ENCODE measurements at regions not wholly inside any gene's neighbourhood (a gene's known extent, or its start where the extent isn't known, plus 50 kb on each side); places are given as distances from the start of the nearest gene placed in this dataset.

GRCh38 chr1:190540366-190540765, 62.7 kb upstream of the BRINP3 start:
- ChIA-PET CTCF (no interaction called here), POLR2A (no interaction called here)
- no peak for TF ChIP-seq CTCF (IDR thresholded peaks at IDR 0.05; ENCODE audit: low read depth, low read length)

GRCh38 chr1:190551638-190552037, 74.0 kb upstream of the BRINP3 start:
- TF ChIP-seq CTCF (IDR thresholded peaks at IDR 0.05; ENCODE audit: low read depth, low read length): no peak
- Histone ChIP-seq H3K27ac (ENCODE audit: low read depth, low read length) (no peak overlapping the region), H3K4me3 (ENCODE audit: low read depth, low read length) (no peak overlapping the region), H3K9me3 (ENCODE audit: control insufficient read depth, insufficient read depth, low read length) (no peaks in the 10 kb centered on the region), H3K27me3 (ENCODE audit: control insufficient read depth, insufficient read depth, low read length) (no peaks in the 10 kb centered on the region)
- no peak for DNase-seq (ENCODE audit: low read depth, low spot score)
- ChIA-PET CTCF (no interaction called here), POLR2A (no interaction called here)

More at GRCh38 chr1:190540366-190540765, 62.7 kb upstream of the BRINP3 start:
- Histone ChIP-seq H3K27me3 (ENCODE audit: control insufficient read depth, insufficient read depth, low read length) (no peaks in the 10 kb centered on the region), H3K27ac (ENCODE audit: low read depth, low read length) (no peak overlapping the region), H3K4me3 (ENCODE audit: low read depth, low read length) (no peak overlapping the region), H3K9me3 (ENCODE audit: control insufficient read depth, insufficient read depth, low read length) (no peaks in the 10 kb centered on the region)
- DNase-seq (ENCODE audit: low read depth, low spot score): no peak

GRCh38 chr1:190560161-190560681, 82.6 kb upstream of the BRINP3 start:
- Histone ChIP-seq H3K27me3 (ENCODE audit: control insufficient read depth, insufficient read depth, low read length) (no peaks in the 10 kb centered on the region), H3K27ac (ENCODE audit: low read depth, low read length) (no peak overlapping the region), H3K4me3 (ENCODE audit: low read depth, low read length) (no peak overlapping the region), H3K9me3 (ENCODE audit: control insufficient read depth, insufficient read depth, low read length) (no peaks in the 10 kb centered on the region; the same call in 1 of the 2 replicates)
- no peak for TF ChIP-seq CTCF (IDR thresholded peaks at IDR 0.05; ENCODE audit: low read depth, low read length)
- CTCF ChIA-PET: no interaction called here
- POLR2A ChIA-PET: no interaction called here
- no peak for DNase-seq (ENCODE audit: low read depth, low spot score)

GRCh38 chr1:190563230-190563629, 85.6 kb upstream of the BRINP3 start:
- CTCF ChIA-PET: no interaction called here
- POLR2A ChIA-PET: no interaction called here
- H3K9me3 ChIP-seq (ENCODE audit: control insufficient read depth, insufficient read depth, low read length): no peaks in the 10 kb centered on the region; the same call in 1 of the 2 replicates
- no peaks in the 10 kb centered on the region for H3K27me3 ChIP-seq (ENCODE audit: control insufficient read depth, insufficient read depth, low read length)
- no peak overlapping the region for H3K4me3 ChIP-seq (ENCODE audit: low read depth, low read length)
- TF ChIP-seq CTCF (IDR thresholded peaks at IDR 0.05; ENCODE audit: low read depth, low read length): no peak
- H3K27ac ChIP-seq (ENCODE audit: low read depth, low read length): no peak overlapping the region
- DNase-seq (ENCODE audit: low read depth, low spot score): no peak

- Histone ChIP-seq H3K27me3 (ENCODE audit: control insufficient read depth, insufficient read depth, low read length) (no peaks in the 10 kb centered on the region), H3K27ac (ENCODE audit: low read depth, low read length) (no peak overlapping the region), H3K9me3 (ENCODE audit: control insufficient read depth, insufficient read depth, low read length) (no peaks in the 10 kb centered on the region; the same call in 1 of the 2 replicates), H3K4me3 (ENCODE audit: low read depth, low read length) (no peak overlapping the region)
- TF ChIP-seq CTCF (IDR thresholded peaks at IDR 0.05; ENCODE audit: low read depth, low read length): no peak
- no peak for DNase-seq (ENCODE audit: low read depth, low spot score)
- ChIA-PET CTCF (no interaction called here), POLR2A (no interaction called here)
Measured at GRCh38 chr1:190564117-190564516, 86.5 kb upstream of the BRINP3 start.
